H1 (cell line): ENCODE measurements at regions not wholly inside any gene's neighbourhood (a gene's known extent, or its start where the extent isn't known, plus 50 kb on each side); places are given as distances from the start of the nearest gene placed in this dataset.

Experiments
- CTCF ChIA-PET: fragments of 300-600 bp; sonication (Branson Sonifier 250); formaldehyde crosslinking; loops from one replicate; lab custom pipeline; 2021; ENCODE audit not compliant: partially characterized antibody; lab: Charles Lee
- POLR2A ChIA-PET: fragments of 300-600 bp; sonication (Branson Sonifier 250); formaldehyde crosslinking; loops from one replicate; lab custom pipeline; 2021; ENCODE audit warnings: inconsistent platforms; ENCODE audit not compliant: partially characterized antibody; lab: Charles Lee
- DNase-seq, 2 experiments: peaks; one replicate each; pipeline versions ENCODE4 v3.0.0 to v3.0.0-alpha.2; 2010 to 2022; ENCODE audit warnings: low spot score in 2 of 2, low read depth in 1 of 2, mixed read lengths in 1 of 2
- FAIRE-seq: peaks from 2 replicates; lab custom pipeline; 2011; peaks lifted over from hg19 to GRCh38; lab: Jason Lieb, UNC
- H2AFZ ChIP-seq: 2 replicates; pipeline ENCODE4 v1.8.1; 2012; ENCODE audit warnings: low read length, inconsistent platforms
- H2AK5ac ChIP-seq: 2 replicates; pipeline ENCODE4 v1.6.1; 2013; ENCODE audit warnings: low read depth, low read length
- H2BK120ac ChIP-seq: replicated peaks from 2 replicates; pipeline ENCODE3; 2013; ENCODE audit warnings: low read depth, low read length, inconsistent platforms
- H2BK12ac ChIP-seq: 2 replicates; pipeline ENCODE4 v1.6.1; 2013; ENCODE audit warnings: low read depth, low read length
- H2BK15ac ChIP-seq: 2 replicates; pipeline ENCODE4 v1.6.1; 2013; ENCODE audit warnings: low read length
- H2BK20ac ChIP-seq: 2 replicates; pipeline ENCODE4 v1.6.1; 2013; ENCODE audit warnings: low read length
- H2BK5ac ChIP-seq: 2 replicates; pipeline ENCODE4 v1.6.1; 2013; ENCODE audit warnings: low read depth, low read length
- H3K14ac ChIP-seq: 2 replicates; pipeline ENCODE4 v1.6.1; 2013; ENCODE audit warnings: inconsistent platforms; ENCODE audit not compliant: insufficient read length
- H3K18ac ChIP-seq: 2 replicates; pipeline ENCODE4 v1.6.1; 2013; ENCODE audit warnings: low read length; ENCODE audit errors: extremely low read depth
- H3K23ac ChIP-seq: 2 replicates; pipeline ENCODE4 v1.6.1; 2013; ENCODE audit warnings: inconsistent platforms; ENCODE audit not compliant: insufficient read length
- H3K23me2 ChIP-seq: 2 replicates; pipeline ENCODE4 v1.6.1; 2013; ENCODE audit warnings: low read depth, low read length
- H3K27ac ChIP-seq: 2 replicates; pipeline ENCODE4 v1.6.1; 2011; ENCODE audit warnings: low read depth, low read length, inconsistent platforms
- H3K27me3 ChIP-seq, 4 experiments: replicated peaks in 1 of 4; 1 replicate in 1 of 4; 2 replicates in 3 of 4; pipeline versions ENCODE4 v1.6.1 to v1.8.1; 2011 to 2013; ENCODE audit warnings: low read length in 3 of 4, mild to moderate bottlenecking in 3 of 4, inconsistent platforms in 2 of 4, mixed read lengths in 2 of 4, moderate library complexity in 1 of 4; ENCODE audit not compliant: control insufficient read depth in 3 of 4, insufficient read depth in 3 of 4; ENCODE audit errors: extremely low read depth in 1 of 4
- H3K36me3 ChIP-seq, 4 experiments: 2 replicates each; pipeline versions ENCODE4 v1.6.1 to v1.8.1; 2011 to 2013; ENCODE audit warnings: mild to moderate bottlenecking in 4 of 4, low read length in 3 of 4, moderate library complexity in 2 of 4, control low read depth in 1 of 4, inconsistent platforms in 1 of 4; ENCODE audit not compliant: insufficient read depth in 4 of 4, control insufficient read depth in 2 of 4
- H3K4ac ChIP-seq: replicated peaks from 2 replicates; pipeline ENCODE3; 2013; ENCODE audit warnings: low read length, low read depth, mixed read lengths, inconsistent platforms; ENCODE audit not compliant: insufficient read length
- H3K4me1 ChIP-seq, 4 experiments: replicated peaks in 1 of 4; 1 replicate in 1 of 4; 2 replicates in 3 of 4; pipeline versions ENCODE4 v1.6.1 to v1.8.1; 2011 to 2013; ENCODE audit warnings: low read length in 3 of 4, inconsistent platforms in 2 of 4, mixed read lengths in 1 of 4; ENCODE audit not compliant: insufficient read depth in 4 of 4, control insufficient read depth in 3 of 4
- H3K4me2 ChIP-seq, 2 experiments: 2 replicates each; pipeline versions ENCODE4 v1.6.1 to v1.8.1; 2011 to 2013; ENCODE audit warnings: low read depth in 2 of 2, low read length in 2 of 2, control low read depth in 1 of 2, inconsistent platforms in 1 of 2, mild to moderate bottlenecking in 1 of 2; ENCODE audit not compliant: insufficient read depth in 1 of 2
- H3K4me3 ChIP-seq, 4 experiments: fragments of 200-600, 300-600 bp in 1 of 4; sonication (generic), shearing (Covaris generic), sonication (Bioruptor Twin) in 1 of 4; 2 replicates each; pipeline versions ENCODE4 v1.5.1 to v1.8.1; 2011 to 2016; ENCODE audit warnings: low read length in 4 of 4, low read depth in 3 of 4, control low read depth in 2 of 4, inconsistent platforms in 2 of 4, mild to moderate bottlenecking in 2 of 4, mixed read lengths in 1 of 4, moderate library complexity in 1 of 4; ENCODE audit not compliant: insufficient read depth in 2 of 4; ENCODE audit errors: extremely low read depth in 1 of 4
- H3K56ac ChIP-seq: replicated peaks from 2 replicates; pipeline ENCODE3; 2013; ENCODE audit warnings: low read depth, mild to moderate bottlenecking, mixed read lengths, low read length, inconsistent platforms; ENCODE audit not compliant: insufficient read length
- H3K79me1 ChIP-seq: 2 replicates; pipeline ENCODE4 v1.6.1; 2013; ENCODE audit warnings: low read depth, low read length, control low read depth
- H3K79me2 ChIP-seq, 2 experiments: 2 replicates each; pipeline versions ENCODE4 v1.6.1 to v1.8.1; 2012 to 2013; ENCODE audit warnings: low read length in 2 of 2, mild to moderate bottlenecking in 2 of 2, inconsistent platforms in 1 of 2; ENCODE audit not compliant: insufficient read depth in 2 of 2, control insufficient read depth in 1 of 2
- H3K9ac ChIP-seq, 4 experiments: replicated peaks in 1 of 4; 1 replicate in 1 of 4; 2 replicates in 3 of 4; pipeline versions ENCODE4 v1.6.1 to v1.8.1; 2011 to 2013; ENCODE audit warnings: low read depth in 3 of 4, low read length in 3 of 4, control low read depth in 2 of 4, mild to moderate bottlenecking in 2 of 4, moderate library complexity in 2 of 4, inconsistent platforms in 1 of 4; ENCODE audit errors: extremely low read depth in 1 of 4
- H3K9me3 ChIP-seq, 2 experiments: 2 replicates each; pipeline versions ENCODE4 v1.6.1 to v1.8.1; 2012 to 2013; ENCODE audit warnings: mild to moderate bottlenecking in 2 of 2, moderate library complexity in 2 of 2, control low read depth in 1 of 2, inconsistent platforms in 1 of 2, low read depth in 1 of 2, low read length in 1 of 2, mixed read lengths in 1 of 2; ENCODE audit not compliant: insufficient read depth in 2 of 2
- H4K20me1 ChIP-seq, 2 experiments: replicated peaks in 1 of 2; 2 replicates each; pipeline versions ENCODE3 to v1.8.1; 2011 to 2013; ENCODE audit warnings: inconsistent platforms in 2 of 2, low read length in 2 of 2, mild to moderate bottlenecking in 1 of 2; ENCODE audit not compliant: insufficient read depth in 2 of 2, control insufficient read depth in 1 of 2
- H4K5ac ChIP-seq: 2 replicates; pipeline ENCODE4 v1.6.1; 2013; ENCODE audit warnings: low read length, low read depth, mixed read lengths, inconsistent platforms; ENCODE audit not compliant: insufficient read length
- H4K8ac ChIP-seq: 2 replicates; pipeline ENCODE4 v1.8.0; 2013; ENCODE audit warnings: mild to moderate bottlenecking, moderate library complexity, low read length, inconsistent platforms; ENCODE audit not compliant: insufficient read depth; ENCODE audit errors: extremely low read depth
- H4K91ac ChIP-seq: replicated peaks from 2 replicates; pipeline ENCODE3; 2013; ENCODE audit warnings: low read length, mixed read lengths, inconsistent platforms; ENCODE audit not compliant: insufficient read length
- ATF3 ChIP-seq: IDR thresholded peaks from 2 replicates; pipeline ENCODE4 v1.6.1; 2011; ENCODE audit warnings: low read depth, mild to moderate bottlenecking, low read length; ENCODE audit not compliant: insufficient read depth
- GTF2F1 ChIP-seq: IDR thresholded peaks from 2 replicates; pipeline ENCODE4 v1.6.1; 2012; ENCODE audit warnings: low read depth, low read length, improper control_type of control experiment, borderline replicate concordance
- KDM5A ChIP-seq: fragments of 200-600 bp; IDR thresholded peaks from 2 replicates; pipeline ENCODE4 v1.7.1; 2012; ENCODE audit warnings: mild to moderate bottlenecking, low read length, inconsistent platforms, mixed read lengths
- NRF1 ChIP-seq: IDR thresholded peaks from 2 replicates; pipeline ENCODE4 v1.6.1; 2011; ENCODE audit warnings: mild to moderate bottlenecking, low read depth, low read length, improper control_type of control experiment
- RXRA ChIP-seq: IDR thresholded peaks from 2 replicates; pipeline ENCODE4 v1.6.1; 2011; ENCODE audit warnings: low read depth, mild to moderate bottlenecking, low read length, moderate library complexity; ENCODE audit not compliant: insufficient read depth
- WGBS, 2 experiments: shearing (Covaris generic) in 1 of 2; methylation state at CpG; one replicate each; pipeline versions ENCODE4 v1.1.6 to v1.1.7; 2013 to 2015; ENCODE audit warnings: low lambda C conversion rate in 2 of 2, mixed read lengths in 2 of 2, inconsistent platforms in 1 of 2, low coverage in 1 of 2, missing lambda C conversion rate in 1 of 2; ENCODE audit not compliant: insufficient replicate concordance in 2 of 2, insufficient coverage in 1 of 2, insufficient read length in 1 of 2; ENCODE audit errors: extremely low coverage in 1 of 2, missing lambda C conversion rate in 1 of 2; 5-methylcytosine and 5-hydroxymethylcytosine counted together

- Histone ChIP-seq H2BK20ac (no peak overlapping the region), H2BK15ac (0 out of 2 replicates have a peak overlapping the region, but pooled peaks have one; percentile 31), H2BK120ac (no peak overlapping the region), H3K27ac (no peak overlapping the region), H2AK5ac (no peak overlapping the region), H3K9me3 (no peaks in the 10 kb centered on the region), H2AFZ (no peak overlapping the region), H4K20me1 (no peaks in the 10 kb centered on the region), H3K79me2 (no peaks in the 10 kb centered on the region), H2BK5ac (no peak overlapping the region), H3K9ac (no peak overlapping the region), H3K56ac (no peak overlapping the region), H2BK12ac (no peak overlapping the region), H3K18ac (no peak overlapping the region), H3K14ac (no peak overlapping the region), H4K5ac (no peak overlapping the region), H3K36me3 (no peaks in the 10 kb centered on the region), H3K23me2 (no peaks in the 10 kb centered on the region; the same call in 1 of the 2 replicates), H3K4me2 (no peak overlapping the region), H4K8ac (no peak overlapping the region), H3K4me1 (peaks cover 1 to 20% (median 5%) of the 10 kb centered on the region in 4 experiments), H3K4ac (no peak overlapping the region), H4K91ac (no peak overlapping the region), H3K23ac (no peak overlapping the region), H3K4me3 (no peak overlapping the region), H3K79me1 (no peaks in the 10 kb centered on the region), H3K27me3 (no peaks in the 10 kb centered on the region)
- FAIRE-seq: no peak
- DNase-seq: no peak
- WGBS, 2 experiments: 79% methylated on average over 6 of the region's 6 CpGs; no CpG with 5 or more reads in 1 of the 2 experiments
- no peak for TF ChIP-seq NRF1
- TF ChIP-seq GTF2F1: no peak
- TF ChIP-seq ATF3: no peak
- TF ChIP-seq KDM5A: no peak
- no peak for TF ChIP-seq RXRA
- ChIA-PET POLR2A (interaction anchor here (0.8 to 1.3 kb wide), 3 partner anchors 20 to 59 kb away, joined by 3 read pairs; no protein-coding TSS in a partner anchor), CTCF (interaction anchor here (0.9 to 3.5 kb wide), 6 partner anchors 9 to 172 kb away, joined by 3 to 20 read pairs (median 7); no protein-coding TSS in a partner anchor)
Observed at GRCh38 chr6:43931201-43931600, 161.2 kb downstream of the VEGFA start.
